Activated CD4-positive, alpha-beta T cell treated with anti-CD3 and anti-CD28 coated beads for 36 hours (primary cell): ENCODE measurements at regions not wholly inside any gene's neighbourhood (a gene's known extent, or its start where the extent isn't known, plus 50 kb on each side); places are given as distances from the start of the nearest gene placed in this dataset.

Experiments used
- ATAC-seq: fragments of 200-7000 bp; cut with Tn5 transposase; one replicate; pipeline ENCODE4 v1.10.0; 2021; ENCODE audit warnings: mild to moderate bottlenecking, moderate library complexity
- CTCF ChIA-PET: fragments of 350-600 bp; sonication (Branson Sonifier 250); formaldehyde crosslinking; loops from one replicate; lab custom pipeline; 2021; ENCODE audit warnings: antibody characterized with exemption; lab: Charles Lee
- POLR2A ChIA-PET: fragments of 350-600 bp; sonication (Branson Sonifier 250); formaldehyde crosslinking; loops from one replicate; lab custom pipeline; 2021; ENCODE audit warnings: antibody characterized with exemption, inconsistent platforms; lab: Charles Lee
- DNase-seq: peaks from one replicate; pipeline ENCODE4 v3.0.0-alpha.2; 2020
- H3K27ac Mint-ChIP-seq: one replicate; pipeline ENCODE4 v1.8.0; 2021; ENCODE audit warnings: mixed read lengths
- H3K27me3 Mint-ChIP-seq: one replicate; pipeline ENCODE4 v1.8.0; 2021; ENCODE audit warnings: mixed read lengths
- H3K36me3 Mint-ChIP-seq: one replicate; pipeline ENCODE4 v1.8.0; 2021; ENCODE audit warnings: low read depth, mixed read lengths
- H3K4me1 Mint-ChIP-seq: one replicate; pipeline ENCODE4 v1.8.0; 2021; ENCODE audit warnings: mixed read lengths
- H3K4me3 Mint-ChIP-seq: one replicate; pipeline ENCODE4 v1.8.0; 2021; ENCODE audit warnings: mild to moderate bottlenecking, moderate library complexity, mixed read lengths
- H3K9me3 Mint-ChIP-seq: one replicate; pipeline ENCODE4 v1.8.0; 2021; ENCODE audit warnings: low read depth, mixed read lengths
- intact Hi-C, 2 experiments: fragments of 100-400 bp; cut with DNase I in 1 of 2; cut with micrococcal nuclease in 1 of 2; formaldehyde crosslinking; loops; one replicate each; pipeline versions ENCODE4 v1.14.2 to v1.15.1; 2022 to 2024; cut with DNase I, micrococcal nuclease

GRCh38 chr9:108160706-108161355, 671.3 kb upstream of the KLF4 start:
- ChIA-PET CTCF (no interaction called here), POLR2A (no interaction called here)
- H3K4me1 Mint-ChIP-seq, result no peaks in the 10 kb centered on the region
- no peak overlapping the region for H3K27ac Mint-ChIP-seq
- intact Hi-C loops, result no loop called here
- H3K9me3 Mint-ChIP-seq, result peaks cover 1% of the 10 kb centered on the region
- ATAC-seq (no peak), DNase-seq (no peak)
- no peak overlapping the region for H3K4me3 Mint-ChIP-seq
- H3K36me3 Mint-ChIP-seq, result no peaks in the 10 kb centered on the region
- no peaks in the 10 kb centered on the region for H3K27me3 Mint-ChIP-seq

- H3K27me3 Mint-ChIP-seq, result no peaks in the 10 kb centered on the region
- intact Hi-C loops, result no loop called here
- peaks cover 1% of the 10 kb centered on the region for H3K9me3 Mint-ChIP-seq
- ChIA-PET CTCF (no interaction called here), POLR2A (no interaction called here)
- no peak overlapping the region for H3K27ac Mint-ChIP-seq
- DNase-seq, result no peak
- no peaks in the 10 kb centered on the region for H3K4me1 Mint-ChIP-seq
- H3K36me3 Mint-ChIP-seq, result no peaks in the 10 kb centered on the region
- ATAC-seq, result no peak
- H3K4me3 Mint-ChIP-seq, result no peak overlapping the region
Measured at GRCh38 chr9:108160039-108160438, 670.5 kb upstream of the KLF4 start.

GRCh38 chr9:108158236-108158995, 668.8 kb upstream of the KLF4 start:
- ChIA-PET CTCF (no interaction called here), POLR2A (no interaction called here)
- no peaks in the 10 kb centered on the region for H3K36me3 Mint-ChIP-seq
- no peaks in the 10 kb centered on the region for H3K27me3 Mint-ChIP-seq
- ATAC-seq (no peak), DNase-seq (no peak)
- no peak overlapping the region for H3K4me3 Mint-ChIP-seq
- no peaks in the 10 kb centered on the region for H3K9me3 Mint-ChIP-seq
- intact Hi-C loops, result no loop called here
- H3K4me1 Mint-ChIP-seq, result no peaks in the 10 kb centered on the region
- no peak overlapping the region for H3K27ac Mint-ChIP-seq

- intact Hi-C loops, result no loop called here
- ChIA-PET POLR2A (no interaction called here), CTCF (no interaction called here)
- no peaks in the 10 kb centered on the region for H3K36me3 Mint-ChIP-seq
- no peaks in the 10 kb centered on the region for H3K27me3 Mint-ChIP-seq
- no peak overlapping the region for H3K27ac Mint-ChIP-seq
- H3K4me3 Mint-ChIP-seq, result no peak overlapping the region
- no peaks in the 10 kb centered on the region for H3K4me1 Mint-ChIP-seq
- no peak for ATAC-seq
- no peaks in the 10 kb centered on the region for H3K9me3 Mint-ChIP-seq
- no peak for DNase-seq
Measured at GRCh38 chr9:108156270-108156998, 666.9 kb upstream of the KLF4 start.

- Mint-ChIP-seq H3K9me3 (no peaks in the 10 kb centered on the region), H3K27ac (no peak overlapping the region), H3K27me3 (no peaks in the 10 kb centered on the region), H3K4me3 (no peak overlapping the region), H3K4me1 (no peaks in the 10 kb centered on the region), H3K36me3 (no peaks in the 10 kb centered on the region)
- intact Hi-C loops, result no loop called here
- ChIA-PET CTCF (no interaction called here), POLR2A (no interaction called here)
- DNase-seq (no peak), ATAC-seq (no peak)
Measured at GRCh38 chr9:108153416-108153815, 663.8 kb upstream of the KLF4 start.

GRCh38 chr9:108150736-108151586, 661.4 kb upstream of the KLF4 start:
- Mint-ChIP-seq H3K4me3 (no peak overlapping the region), H3K4me1 (no peaks in the 10 kb centered on the region), H3K9me3 (peaks cover 2% of the 10 kb centered on the region), H3K27me3 (no peaks in the 10 kb centered on the region), H3K27ac (no peak overlapping the region), H3K36me3 (no peaks in the 10 kb centered on the region)
- intact Hi-C loops, result no loop called here
- no peak for ATAC-seq
- DNase-seq, result no peak
- POLR2A ChIA-PET, result no interaction called here
- CTCF ChIA-PET, result no interaction called here

- Mint-ChIP-seq H3K27me3 (no peaks in the 10 kb centered on the region), H3K9me3 (peaks cover 5% of the 10 kb centered on the region)
Measured at GRCh38 chr9:108149326-108149725, 659.8 kb upstream of the KLF4 start.

GRCh38 chr9:108142504-108143201, 653.1 kb upstream of the KLF4 start:
- Mint-ChIP-seq H3K4me1 (no peaks in the 10 kb centered on the region), H3K4me3 (no peak overlapping the region), H3K9me3 (peaks cover 10% of the 10 kb centered on the region), H3K27me3 (no peaks in the 10 kb centered on the region), H3K36me3 (no peaks in the 10 kb centered on the region), H3K27ac (no peak overlapping the region)
- ATAC-seq (no peak), DNase-seq (no peak)
- ChIA-PET CTCF (no interaction called here), POLR2A (no interaction called here)
- intact Hi-C loops, result no loop called here

More at GRCh38 chr9:108149326-108149725, 659.8 kb upstream of the KLF4 start:
- no peak overlapping the region for H3K4me3 Mint-ChIP-seq
- intact Hi-C loops, result no loop called here
- no peaks in the 10 kb centered on the region for H3K36me3 Mint-ChIP-seq
- no peak for ATAC-seq
- no peak overlapping the region for H3K27ac Mint-ChIP-seq
- DNase-seq, result no peak
- H3K4me1 Mint-ChIP-seq, result no peaks in the 10 kb centered on the region
- ChIA-PET POLR2A (no interaction called here), CTCF (interaction anchor here (0.6 kb wide), 1 partner anchor 391 kb away, joined by 3 read pairs; no protein-coding TSS in a partner anchor)

GRCh38 chr9:108142142-108142503, 652.6 kb upstream of the KLF4 start:
- no peak for ATAC-seq
- Mint-ChIP-seq H3K27ac (no peak overlapping the region), H3K9me3 (peaks cover 8% of the 10 kb centered on the region), H3K36me3 (no peaks in the 10 kb centered on the region), H3K4me3 (no peak overlapping the region), H3K4me1 (no peaks in the 10 kb centered on the region), H3K27me3 (no peaks in the 10 kb centered on the region)
- ChIA-PET POLR2A (no interaction called here), CTCF (no interaction called here)
- intact Hi-C loops, result no loop called here
- no peak for DNase-seq

- Mint-ChIP-seq H3K27me3 (no peaks in the 10 kb centered on the region), H3K4me1 (no peaks in the 10 kb centered on the region)
- CTCF ChIA-PET, result no interaction called here
Measured at GRCh38 chr9:108139900-108140299, 650.3 kb upstream of the KLF4 start.

GRCh38 chr9:108138516-108138915, 648.9 kb upstream of the KLF4 start:
- Mint-ChIP-seq H3K36me3 (no peaks in the 10 kb centered on the region), H3K27ac (no peak overlapping the region), H3K27me3 (no peaks in the 10 kb centered on the region), H3K4me3 (no peak overlapping the region), H3K4me1 (no peaks in the 10 kb centered on the region), H3K9me3 (peaks cover 4% of the 10 kb centered on the region)
- DNase-seq, result no peak
- no peak for ATAC-seq
- ChIA-PET POLR2A (no interaction called here), CTCF (no interaction called here)
- intact Hi-C loops, result no loop called here

More at GRCh38 chr9:108139900-108140299, 650.3 kb upstream of the KLF4 start:
- Mint-ChIP-seq H3K27ac (no peak overlapping the region), H3K4me3 (no peak overlapping the region), H3K36me3 (no peaks in the 10 kb centered on the region), H3K9me3 (peaks cover 4% of the 10 kb centered on the region)
- POLR2A ChIA-PET, result no interaction called here
- ATAC-seq (no peak), DNase-seq (no peak)
- intact Hi-C loops, result no loop called here
